NCI-H460 (cell line): ENCODE measurements at regions not wholly inside any gene's neighbourhood (a gene's known extent, or its start where the extent isn't known, plus 50 kb on each side); places are given as distances from the start of the nearest gene placed in this dataset.

Experiments
- DNase-seq: peaks from one replicate; pipeline ENCODE4 v3.0.0-alpha.2; 2016; ENCODE audit warnings: low read depth; ENCODE audit errors: extremely low read depth

GRCh38 chr16:54813778-54814177 is 116.9 kb upstream of the IRX5 start:
- no peak for DNase-seq

GRCh38 chr16:54812229-54812628 is 118.4 kb upstream of the IRX5 start:
- no peak for DNase-seq

GRCh38 chr16:54808890-54809289 is 121.8 kb upstream of the IRX5 start:
- DNase-seq = no peak

DNA sequence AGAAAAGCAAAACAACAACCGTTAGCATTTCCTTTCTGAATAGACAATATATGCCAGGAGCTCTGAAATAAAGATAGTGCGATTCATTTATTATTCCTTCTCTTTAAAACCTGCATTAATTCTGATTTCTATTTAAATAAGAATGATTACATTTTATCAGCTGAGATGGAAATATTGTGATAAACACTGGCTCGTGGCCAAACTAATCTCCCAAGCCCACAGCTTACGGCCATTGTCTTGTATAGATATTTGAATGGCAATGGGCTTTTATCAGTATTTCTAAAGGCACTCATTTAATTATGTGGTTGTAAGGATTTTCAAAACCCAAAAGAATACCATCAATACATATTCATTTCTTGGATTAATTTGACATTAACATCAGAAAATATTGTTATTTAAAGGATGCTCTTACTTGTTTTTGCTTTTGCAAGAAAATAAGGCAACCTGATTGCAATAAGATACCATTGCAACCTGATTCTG is 123.7 kb upstream of the IRX5 start:
- DNase-seq = no peak

- DNase-seq = no peak
These were observed 124.3 kb upstream of the IRX5 start for GRCh38 chr16:54806378-54806777.

GRCh38 chr16:54805648-54806047 is 125.0 kb upstream of the IRX5 start:
- no peak for DNase-seq

DNA sequence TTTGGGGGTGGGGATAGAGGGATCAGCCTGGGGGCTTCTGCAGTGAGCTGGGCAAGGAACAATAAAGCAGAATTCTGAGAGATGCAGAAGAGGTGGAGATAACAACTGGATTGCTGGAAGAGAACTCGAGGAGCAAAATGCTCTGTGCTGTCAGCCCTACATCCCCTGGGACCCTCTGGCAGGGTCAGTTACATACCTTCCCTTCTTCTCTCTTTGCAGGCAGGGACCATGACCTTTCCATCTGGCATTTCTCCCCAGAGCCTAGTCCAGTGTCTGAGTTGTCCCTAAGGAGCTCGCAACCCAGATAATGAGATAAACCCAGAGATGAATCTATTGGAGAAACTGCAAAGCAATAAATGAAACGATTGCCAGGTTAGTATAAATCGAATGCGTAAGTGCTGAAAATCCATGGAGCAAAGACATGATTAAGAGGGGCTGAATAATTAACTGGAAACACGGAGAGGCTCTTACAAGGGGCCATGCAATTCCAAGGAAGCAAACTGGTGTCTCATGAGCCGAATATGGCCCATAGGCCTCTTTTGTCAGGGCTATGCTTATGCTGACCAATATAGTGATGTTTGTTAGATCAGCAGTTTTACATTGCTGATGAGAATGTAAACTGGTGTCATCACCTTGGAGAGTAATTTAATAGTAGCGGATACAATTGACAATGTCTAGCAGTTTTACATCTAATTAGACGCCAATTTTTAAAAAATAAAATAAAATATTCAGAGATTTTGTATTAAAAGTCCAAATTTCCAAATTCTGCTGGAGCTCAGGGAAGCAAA is 129.4 kb upstream of the IRX5 start:
- DNase-seq = no peak

- no peak for DNase-seq
These were observed 132.4 kb upstream of the IRX5 start for GRCh38 chr16:54798267-54798666.

- no peak for DNase-seq
These were observed 134.5 kb upstream of the IRX5 start for GRCh38 chr16:54796211-54796610.

- DNase-seq = no peak
These were observed 137.9 kb upstream of the IRX5 start for GRCh38 chr16:54792811-54793210.

DNA sequence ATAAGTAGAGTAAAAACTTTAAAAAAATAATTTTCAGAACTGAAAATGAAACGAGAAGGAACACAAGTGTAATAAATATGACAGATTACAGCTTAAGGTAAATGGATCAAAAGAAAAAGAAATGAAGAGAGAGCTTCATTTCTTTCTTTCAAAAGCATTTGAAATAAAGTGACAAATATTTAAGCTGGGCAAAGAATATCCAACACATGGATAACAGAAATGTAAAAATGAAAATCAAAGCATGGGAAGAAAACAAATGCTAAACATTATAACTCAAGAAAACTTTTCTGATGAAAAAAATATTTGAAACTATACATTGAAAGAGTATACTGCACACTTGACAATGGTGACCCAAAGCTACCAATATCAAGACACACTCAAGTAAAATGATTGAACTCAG is 143.6 kb upstream of the IRX5 start:
- no peak for DNase-seq

DNA sequence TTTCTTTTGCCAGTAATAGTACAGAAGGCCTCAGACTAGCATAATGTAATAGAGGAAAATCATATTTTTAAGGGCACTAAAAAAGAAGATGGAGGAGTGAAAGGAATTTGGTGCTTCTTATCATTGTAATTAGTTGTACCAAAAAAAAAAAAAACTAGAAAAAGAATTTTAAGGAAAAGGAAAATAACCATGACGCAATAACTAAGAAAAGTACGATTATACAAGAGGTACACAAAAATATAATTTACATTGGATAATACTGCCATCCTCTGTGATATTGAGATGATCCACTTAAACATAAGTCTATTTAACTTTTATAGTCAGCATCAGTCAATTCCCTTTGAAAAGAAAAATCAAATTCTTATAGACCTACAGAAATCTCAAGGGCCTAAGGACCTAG is 146.7 kb upstream of the IRX5 start:
- DNase-seq = no peak

DNA sequence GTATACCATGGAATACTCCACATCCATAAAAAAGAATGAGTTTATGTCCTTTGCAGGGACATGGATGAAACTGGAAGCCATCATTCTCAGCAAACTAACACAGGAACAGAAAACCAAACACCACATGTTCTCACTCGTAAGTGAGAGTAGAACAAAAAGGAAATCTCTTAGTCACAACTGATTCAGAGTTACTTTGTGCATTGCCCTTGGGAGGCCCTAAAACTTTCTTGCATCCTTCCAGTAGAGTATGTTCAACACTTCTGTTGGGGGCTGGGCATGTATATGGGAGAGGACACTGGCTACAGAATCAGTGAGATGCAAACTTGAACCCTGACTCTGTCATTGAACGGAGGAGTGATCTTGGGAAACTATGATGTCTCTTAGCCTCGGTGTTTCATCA is 147.4 kb upstream of the IRX5 start:
- DNase-seq = no peak

DNA sequence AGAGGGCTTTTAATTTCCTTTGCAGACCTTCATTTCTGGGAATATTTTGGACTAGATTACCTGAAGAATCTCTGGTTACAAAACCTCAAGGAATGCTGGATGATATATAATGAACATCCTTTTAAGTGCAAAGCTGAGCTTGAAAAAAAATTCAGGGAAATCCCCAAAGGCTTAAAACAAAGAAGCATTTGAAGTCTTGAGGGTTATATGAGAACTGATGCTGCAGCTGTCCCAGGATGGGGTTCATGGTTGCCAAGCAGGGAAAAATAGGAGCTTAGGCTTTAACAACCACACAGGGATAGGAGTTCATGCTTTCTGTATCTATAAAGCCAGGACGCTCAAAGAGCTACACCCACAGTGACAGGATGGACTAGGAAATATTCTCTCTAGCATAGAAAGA is 150.4 kb upstream of the IRX5 start:
- no peak for DNase-seq

DNA sequence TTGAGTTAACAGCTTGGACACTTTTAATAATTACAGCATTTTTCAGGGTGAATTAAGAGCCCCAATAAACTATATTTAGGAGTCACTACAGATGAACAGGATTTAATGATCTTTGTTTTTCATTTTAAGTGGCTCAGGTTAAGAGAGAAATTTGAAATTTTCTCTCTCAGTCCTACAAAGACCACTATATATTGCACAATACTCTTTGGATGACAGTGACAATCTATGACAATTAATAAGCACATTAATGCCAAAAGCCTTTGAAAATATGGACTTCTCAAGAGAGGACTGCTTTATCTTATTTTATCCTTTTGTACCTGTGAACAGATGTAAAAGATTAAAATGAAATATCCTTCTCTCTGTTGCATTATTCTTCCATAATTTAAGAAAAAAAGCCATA is 151.1 kb upstream of the IRX5 start:
- DNase-seq = no peak

DNA sequence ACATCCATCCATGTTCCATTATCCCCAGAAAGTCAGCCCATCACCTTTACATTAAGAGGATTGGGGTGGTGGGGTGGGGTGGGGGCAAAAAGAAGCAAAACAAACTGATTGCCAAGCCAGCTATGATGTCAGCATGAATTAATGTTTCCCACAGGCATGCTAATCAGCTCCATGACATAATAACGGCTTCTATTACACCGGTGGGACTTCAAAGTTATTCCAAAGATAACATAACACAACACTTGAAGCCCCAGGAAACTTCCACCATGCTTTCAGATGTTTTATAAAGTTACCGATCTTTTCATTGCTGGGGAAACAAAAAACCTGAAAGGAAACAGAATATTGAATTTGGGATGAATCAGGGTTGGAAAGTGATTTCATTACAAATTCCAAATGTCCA is 155.9 kb upstream of the IRX5 start:
- DNase-seq = no peak

- DNase-seq = no peak
These were observed 158.3 kb upstream of the IRX5 start for GRCh38 chr16:54772400-54772799.

DNA sequence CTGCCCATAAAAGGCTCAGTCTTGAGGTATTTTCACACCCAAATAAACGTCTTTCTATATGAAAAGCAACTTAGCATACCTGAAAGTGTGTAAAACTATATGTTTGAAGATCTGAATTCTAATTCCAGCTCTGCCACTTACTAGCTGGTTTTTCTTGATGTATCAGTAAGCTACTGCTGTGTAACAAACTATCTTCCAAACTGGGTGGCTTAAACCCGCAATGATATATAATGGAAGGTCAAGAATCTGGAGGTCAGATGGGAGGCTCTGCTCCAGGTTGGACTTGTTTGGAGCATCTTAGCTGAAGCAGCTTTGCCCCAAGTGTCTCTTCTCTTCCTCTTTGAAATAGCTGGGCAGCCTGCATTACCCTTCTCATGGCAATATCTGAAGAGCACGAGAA is 164.3 kb upstream of the IRX5 start:
- DNase-seq = no peak

DNA sequence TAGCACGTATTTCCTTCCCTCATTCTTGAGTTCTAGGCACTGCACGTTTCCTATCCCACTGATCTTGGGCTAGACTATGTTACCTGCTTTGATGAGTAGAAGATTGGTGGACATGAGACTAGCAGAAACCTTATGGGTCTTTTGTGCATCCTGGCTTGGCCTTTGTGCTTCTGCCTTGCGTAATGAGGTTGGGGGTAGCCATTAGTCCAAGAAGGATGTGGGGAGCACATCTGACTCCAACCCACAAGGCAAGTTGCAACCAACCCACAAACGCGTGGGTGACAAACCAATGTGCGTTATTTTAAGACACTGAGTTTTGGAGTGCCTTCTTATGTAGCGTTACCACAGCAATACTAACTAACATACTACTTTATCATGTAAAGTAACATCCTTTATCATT is 180.4 kb upstream of the IRX5 start:
- no peak for DNase-seq

GRCh38 chr16:54748611-54749190 is 182.0 kb upstream of the IRX5 start:
- no peak for DNase-seq

DNA sequence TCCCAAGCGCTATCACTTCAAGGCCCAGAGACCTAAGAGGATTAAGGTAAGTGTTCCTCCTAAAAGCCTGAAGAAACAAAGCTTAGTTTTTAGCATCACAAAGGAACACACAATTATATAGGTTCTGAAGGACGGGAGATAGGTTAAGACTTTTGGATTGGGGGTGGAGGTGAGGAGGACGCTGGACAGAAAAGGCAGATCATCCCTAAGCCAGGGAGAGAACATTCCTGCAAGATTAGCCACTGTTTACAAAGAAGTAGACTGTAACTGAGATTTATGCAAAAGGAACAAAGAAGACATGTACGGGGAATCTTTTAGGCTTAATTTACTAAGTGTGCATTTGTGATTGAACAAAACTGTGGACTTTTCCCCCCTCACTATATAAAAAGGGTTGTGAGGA is 184.1 kb upstream of the IRX5 start:
- DNase-seq = no peak

- no peak for DNase-seq
These were observed 185.7 kb upstream of the IRX5 start for GRCh38 chr16:54744998-54745397.

- no peak for DNase-seq
These were observed 188.2 kb upstream of the IRX5 start for GRCh38 chr16:54742436-54742835.
